COR-L47 (cell line): ENCODE measurements at regions not wholly inside any gene's neighbourhood (a gene's known extent, or its start where the extent isn't known, plus 50 kb on each side); places are given as distances from the start of the nearest gene placed in this dataset.

Experiments used
- DNase-seq: peaks from one replicate; lab custom pipeline; 2025; lab: John Stamatoyannopoulos, UW

DNA sequence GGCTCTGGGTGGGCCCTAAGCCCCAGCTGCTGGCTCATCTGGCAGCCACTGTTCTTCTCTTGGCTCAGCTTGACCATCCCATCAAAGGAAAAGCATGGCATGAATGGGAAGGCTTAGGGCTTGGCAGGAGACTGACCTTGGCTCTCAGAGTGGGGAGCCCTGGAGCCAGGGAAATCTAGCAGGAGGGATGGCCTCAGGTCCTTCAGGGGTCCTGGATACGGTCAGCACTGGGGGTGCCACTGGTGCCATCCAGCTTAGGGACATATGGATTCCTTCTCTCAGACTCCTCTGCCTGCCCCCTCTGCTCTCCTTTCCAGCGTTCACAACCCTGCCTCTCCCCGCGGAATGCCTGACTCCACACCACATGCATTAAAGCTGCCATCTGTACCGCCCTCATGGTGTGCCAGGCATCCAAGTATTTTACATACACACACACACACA, 165.5 kb upstream of the HAAO start:
- DNase-seq, result no peak

DNA sequence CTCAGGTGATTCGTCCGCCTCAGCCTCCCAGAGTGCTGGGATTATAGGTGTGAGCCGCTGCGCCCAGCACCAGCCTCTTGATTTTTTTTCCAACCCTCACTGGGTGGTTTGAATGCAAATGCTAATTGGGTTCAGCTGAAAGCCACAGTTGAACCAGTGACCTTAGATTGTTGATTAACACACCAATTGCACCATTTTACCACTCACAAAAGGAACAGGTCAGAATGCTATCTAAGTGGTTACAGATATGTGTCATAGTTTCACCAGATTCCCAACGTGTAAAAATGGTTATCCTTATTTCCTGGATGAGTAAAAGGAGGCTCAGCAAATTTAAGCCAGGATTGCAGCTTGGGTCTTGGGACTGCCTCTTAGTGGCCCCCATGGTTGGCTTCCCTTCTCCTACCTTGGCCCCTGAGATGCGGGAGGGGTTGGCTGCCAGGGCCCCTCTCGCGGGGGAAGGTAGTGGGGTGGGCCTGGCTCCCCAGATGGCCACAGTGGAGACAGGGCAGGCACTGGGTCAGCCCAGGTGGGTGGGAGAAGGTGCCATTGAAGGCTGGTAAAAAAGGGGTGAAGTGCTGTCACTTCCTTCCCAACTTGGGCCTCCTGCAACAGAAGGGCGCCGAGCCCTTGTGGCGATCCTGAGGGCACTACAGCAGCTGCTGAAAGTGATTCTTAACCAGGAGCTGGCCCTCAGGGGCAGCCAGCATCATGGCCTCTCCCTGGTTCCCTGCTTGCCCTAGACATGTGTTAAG, 164.9 kb upstream of the HAAO start:
- no peak for DNase-seq

DNA sequence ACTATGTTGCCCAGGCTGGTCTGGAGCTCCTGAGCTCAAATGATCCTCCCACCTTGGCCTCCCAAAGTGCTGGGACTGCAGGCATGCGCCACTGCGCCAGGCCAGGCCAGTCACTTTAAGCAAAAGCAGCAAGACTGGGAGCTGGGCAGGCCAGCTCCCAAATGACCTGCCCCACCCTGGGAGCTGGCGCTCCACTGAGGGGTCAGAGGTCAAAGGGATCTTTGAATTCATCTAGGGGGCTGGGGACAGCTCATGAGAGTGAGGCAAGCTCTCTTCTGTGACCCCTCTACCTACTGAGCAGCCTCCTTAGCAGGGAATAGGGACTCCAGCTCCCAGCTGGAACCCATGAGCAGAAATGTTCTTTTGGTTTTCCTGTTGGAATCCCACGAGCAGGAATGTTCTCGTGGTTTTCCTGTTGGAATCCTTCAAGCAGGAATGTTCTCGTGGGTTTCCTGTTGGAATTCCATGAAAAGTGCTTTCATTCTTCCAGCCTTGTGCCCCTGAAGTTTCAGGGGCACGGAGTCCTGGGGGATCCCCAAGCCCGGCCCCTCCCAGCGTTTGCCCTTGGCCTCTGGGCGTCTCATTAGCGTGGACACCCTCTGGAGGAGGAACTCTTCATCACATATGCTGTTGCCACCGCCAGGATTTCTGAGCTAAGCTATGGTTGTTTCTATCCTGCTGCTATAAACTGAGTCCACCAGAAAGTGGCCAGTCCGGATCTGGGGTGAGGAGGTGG, 162.0 kb upstream of the HAAO start:
- DNase-seq, result no peak

DNA sequence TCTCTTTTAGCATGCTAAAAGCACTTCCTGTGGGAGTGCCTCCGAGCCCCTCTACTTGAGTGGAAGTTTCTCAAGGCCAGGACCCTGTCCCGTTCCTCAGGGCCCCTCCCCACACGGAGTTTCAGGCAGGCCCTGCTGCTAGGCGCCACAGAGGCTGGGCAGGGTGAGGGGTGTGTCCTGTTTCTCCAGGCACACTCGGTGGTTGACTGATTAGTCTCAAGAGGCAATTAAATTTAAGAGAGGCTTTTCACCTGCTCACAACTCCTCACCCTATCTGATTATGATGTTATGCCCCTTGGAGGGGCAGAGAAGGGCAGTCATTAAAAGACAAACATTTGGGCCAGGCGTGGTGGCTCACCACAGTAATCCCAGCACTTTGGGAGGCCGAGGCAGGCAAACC, 160.8 kb upstream of the HAAO start:
- no peak for DNase-seq

DNA sequence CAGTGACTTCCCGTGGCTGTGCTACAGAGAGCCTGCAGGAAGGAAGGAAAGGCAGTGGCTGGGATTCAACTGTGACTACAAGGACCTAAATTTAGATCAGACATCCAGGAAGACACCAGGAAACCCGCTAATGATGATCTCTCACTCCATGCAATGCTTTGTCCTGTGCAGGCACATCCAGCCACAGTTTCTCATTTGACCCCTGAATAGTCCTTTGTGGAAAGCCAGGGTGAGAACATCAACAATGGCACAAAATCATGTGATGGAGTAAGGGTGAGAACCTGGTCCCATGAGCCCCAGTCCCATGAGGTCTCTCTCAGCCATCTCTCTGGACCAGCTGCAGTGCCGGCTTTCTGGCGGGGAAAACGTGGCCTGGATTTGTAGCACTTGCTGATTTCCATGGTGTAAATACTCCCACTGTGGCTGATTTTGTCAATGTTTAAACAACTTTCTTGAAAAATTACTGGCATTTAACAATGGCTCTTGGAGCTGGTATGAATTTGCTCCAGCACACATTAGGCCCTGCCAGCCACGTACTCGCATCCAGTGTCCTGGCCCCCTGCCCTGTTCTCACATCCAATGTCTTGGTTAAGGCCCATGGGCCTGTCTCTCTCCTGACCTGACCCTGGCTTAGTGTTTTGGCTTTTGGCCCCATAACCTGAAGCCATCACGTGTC, 159.0 kb upstream of the HAAO start:
- DNase-seq, result no peak

DNA sequence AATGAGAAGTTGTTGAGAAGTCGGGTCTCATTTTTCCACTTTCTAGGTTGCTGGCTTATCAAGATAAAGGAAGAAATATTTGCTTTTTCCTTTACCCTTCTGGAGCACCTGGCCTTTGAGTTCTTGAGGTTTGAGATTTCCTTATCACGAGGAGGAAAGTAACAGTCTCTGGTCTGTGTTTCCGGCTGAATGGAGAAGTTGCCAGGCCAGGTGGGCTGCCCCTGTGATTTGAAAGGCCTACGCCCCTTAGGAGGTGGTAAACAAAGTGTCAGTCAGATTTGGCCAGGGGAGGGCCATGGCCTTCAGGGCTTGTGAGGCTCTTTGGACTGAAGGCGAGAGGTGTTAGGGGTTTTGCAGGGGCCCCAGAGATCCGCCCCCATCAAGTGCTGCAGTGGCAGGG, 156.7 kb upstream of the HAAO start:
- DNase-seq, result no peak

DNA sequence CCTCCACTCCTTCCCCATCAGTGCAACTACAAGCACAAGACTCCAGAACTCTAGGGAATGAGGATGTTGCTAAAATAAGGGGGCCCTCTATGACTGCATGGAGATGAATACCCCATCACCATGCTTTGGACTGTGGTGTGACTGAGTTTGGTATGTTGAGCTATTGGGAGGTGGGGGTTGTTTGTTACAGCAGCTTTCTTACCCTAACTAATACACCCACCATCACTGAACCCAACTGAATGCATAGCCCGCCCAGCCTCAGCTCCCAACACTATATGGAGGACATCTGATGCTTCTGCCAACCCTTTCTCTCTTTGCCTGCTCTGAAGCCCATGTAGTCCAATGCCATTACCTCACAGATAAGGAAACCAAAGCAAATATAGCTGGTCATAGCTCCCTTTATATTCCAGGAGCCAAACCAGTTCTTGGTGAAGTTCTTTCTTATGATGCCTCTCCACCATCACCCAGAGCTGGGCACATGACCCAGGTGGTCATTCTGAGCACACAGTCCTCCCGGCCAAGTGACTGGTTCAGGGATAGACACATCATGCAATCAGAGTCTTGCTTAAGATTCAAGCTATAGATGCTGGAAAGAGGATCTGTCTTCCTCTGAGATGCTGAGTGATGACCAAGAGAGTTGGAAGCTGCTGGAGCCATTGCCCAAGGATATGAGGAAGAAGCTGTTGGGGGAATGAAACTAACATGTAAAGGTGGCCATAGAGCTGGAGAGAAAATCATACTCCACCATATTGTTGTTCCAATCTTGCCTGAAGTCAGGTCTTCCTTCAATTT, 155.6 kb upstream of the HAAO start:
- DNase-seq, result no peak

DNA sequence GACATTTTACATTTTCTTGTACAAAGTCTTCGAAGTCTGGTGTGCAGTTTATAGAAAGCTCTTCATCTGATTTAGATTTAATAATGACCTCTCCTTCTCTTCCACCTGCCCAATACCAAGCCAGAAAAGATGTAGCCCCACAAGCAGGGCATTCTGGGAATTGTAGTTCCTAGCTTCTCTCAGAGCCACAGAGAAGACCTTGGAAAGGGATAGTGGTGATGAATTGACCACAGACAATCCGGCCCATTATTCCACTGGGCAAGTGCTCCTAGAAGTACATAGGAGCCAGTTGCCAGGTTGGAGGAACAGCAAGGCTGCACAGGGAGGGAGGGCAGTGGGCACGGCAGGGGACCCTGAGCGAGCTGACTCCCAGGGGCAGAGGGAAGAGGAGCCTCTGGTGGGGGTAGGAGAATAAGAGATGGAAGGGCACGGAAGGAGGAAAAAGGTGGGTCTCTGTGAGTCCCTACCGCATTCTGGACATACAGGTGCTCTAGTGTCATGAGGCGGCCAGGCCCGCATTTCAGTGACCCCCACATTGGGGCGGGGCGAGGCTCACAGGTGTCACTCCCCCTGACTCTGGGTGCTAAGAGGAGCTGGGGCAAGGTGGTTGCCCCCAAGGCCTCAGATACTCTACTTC, 152.5 kb upstream of the HAAO start:
- no peak for DNase-seq

DNA sequence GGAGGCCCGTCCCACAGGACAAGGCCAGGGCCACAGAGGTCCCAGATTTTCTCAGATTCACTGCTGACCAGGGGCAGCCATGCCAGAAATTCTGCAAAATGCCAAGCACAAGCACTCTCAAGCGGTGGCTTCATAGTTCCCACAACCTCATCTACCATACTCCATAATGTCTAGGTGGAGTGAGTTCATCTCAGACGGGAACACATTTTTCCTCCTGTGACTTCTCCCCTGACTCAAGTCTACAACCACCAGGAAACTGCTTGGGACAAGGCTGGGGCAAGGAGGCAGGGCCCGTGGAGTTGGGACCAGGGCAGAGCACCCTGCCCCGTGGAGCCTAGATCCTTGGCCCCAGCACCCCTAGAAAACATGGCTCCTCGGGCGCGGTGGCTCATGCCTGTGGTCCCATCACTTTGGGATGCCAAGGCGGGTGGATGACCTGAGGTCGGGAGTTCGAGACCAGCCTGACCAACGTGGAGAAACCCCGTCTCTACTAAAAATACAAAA, 150.7 kb upstream of the HAAO start:
- no peak for DNase-seq

DNA sequence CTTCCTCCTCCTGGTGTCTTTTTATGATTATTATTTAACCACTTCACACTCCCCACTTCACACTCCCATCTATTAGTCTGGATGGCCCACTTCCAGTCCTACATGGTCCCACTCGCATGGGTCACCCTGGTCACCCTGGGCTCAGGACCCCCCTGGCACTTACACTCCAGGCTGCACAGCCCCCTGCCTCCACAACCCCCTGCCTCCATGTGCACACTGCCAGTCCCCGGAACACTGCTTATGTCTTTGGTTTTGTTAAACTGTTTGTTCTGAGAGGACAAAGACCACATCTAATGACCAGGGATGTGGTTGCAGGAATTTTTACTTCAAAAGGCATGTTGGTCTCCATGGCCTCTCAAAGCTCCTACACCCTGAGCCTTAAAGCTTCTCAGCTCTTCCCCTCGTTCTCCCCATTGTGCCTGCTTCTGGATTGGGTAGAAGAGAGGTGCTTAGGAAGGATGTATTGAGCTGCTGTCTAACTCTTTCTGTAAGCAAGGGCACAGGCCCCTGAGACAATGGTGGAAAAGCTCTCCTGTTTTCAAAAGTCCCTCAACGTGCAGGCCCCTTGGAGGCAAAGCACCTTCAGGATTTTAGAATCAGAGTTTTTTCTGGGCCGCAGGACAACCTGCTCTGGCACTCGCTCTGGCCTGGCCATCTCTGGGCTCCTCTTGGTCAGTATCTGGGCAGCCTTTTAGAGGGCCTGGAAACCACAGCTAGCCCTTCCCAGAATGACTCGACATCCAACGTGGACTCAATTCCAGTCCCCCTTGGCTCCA, 150.0 kb upstream of the HAAO start:
- no peak for DNase-seq

DNA sequence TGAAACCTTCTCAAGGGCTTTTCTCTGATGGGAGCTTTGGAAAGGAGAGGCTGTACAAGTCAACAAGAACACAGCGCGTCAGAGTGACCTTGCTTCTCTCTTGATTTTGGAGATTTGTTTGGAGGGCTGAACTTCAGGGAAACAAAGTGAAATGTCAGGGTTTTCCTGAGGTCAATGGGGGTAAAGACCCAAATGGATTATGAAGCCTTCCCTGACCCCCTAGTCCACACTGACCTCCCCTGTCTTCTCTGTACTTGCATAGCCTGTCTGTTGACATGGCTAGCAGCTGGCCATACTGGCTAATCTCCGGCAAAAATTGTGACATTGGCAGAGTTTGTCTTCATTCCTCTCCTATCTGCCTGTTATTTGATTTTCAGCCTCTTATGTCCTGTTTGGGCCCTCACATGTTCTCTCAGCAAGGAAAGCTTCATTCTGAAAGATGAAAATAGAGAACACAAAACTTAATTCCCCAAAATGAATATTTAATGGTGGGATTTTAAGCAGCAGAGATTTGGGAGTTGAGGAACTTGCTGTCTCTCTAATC, 149.3 kb upstream of the HAAO start:
- no peak for DNase-seq

DNA sequence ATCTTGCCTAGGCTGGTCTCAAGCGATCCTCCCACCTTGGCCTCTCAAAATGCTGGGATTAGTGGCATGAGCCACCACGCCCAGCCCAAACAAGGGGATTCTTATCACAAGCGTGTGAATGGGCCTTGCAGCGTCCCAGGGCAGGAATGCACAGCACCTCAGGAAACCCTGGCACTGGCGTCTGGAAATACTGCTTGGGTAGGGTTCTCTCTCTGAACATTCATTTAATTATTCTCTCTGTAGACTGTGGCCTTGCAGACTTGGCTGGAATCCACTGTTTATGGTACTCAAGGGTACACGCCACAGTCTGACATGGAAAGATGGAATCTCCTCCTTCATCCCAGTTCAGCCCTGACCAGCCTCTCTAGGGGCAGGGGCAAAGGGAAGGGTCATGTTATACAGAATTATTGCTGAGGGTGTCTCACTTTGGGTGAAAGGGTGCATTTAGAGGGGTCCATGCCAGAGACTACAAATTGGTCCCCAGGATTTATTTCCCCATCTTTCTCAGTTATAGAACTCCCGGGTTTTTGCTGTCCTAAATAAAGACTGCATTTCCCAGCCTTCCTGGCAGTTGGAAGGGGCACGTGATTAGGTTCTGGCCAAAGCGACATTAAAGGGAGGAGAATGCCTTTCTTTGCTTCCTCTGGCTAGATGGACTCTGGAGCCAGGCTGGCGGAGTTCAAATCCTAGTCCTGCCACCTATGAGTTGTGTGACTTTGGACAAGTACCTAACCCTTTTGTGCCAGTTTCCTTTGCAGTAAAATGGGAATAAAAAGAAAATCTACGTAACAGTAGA, 147.2 kb upstream of the HAAO start:
- DNase-seq, result no peak

DNA sequence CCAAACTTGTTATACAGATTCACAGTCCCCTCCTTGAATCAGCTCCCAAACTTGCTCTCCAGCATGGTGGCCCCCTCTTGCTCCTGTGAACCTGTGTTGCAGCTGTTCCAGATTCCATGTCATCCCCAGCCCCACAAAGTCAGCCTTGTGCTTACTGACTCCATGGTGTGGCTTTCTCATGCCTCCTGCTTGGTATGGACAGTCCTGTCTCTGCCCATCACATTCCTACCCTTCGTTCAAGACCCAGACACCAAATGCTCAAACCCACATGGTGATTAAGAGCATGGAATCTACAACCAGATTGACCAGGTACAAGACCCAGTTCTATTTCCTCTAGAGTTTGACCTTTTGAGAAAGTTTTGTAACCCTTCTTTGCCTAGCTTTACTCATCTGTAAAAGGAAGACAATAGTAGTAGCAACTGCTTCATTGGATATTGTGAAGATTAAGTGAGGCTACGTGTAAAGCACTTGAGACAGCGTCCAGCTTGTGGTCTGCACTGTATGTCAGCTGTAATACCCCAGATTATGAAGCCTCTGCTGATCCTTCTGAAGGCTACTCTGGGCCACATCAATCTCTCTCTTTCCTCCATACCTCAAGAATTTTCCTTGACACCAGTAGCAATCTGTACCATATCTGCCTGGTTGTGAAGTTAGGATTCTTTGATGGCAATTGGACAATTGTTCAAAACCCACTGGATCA, 146.4 kb upstream of the HAAO start:
- DNase-seq, result no peak

DNA sequence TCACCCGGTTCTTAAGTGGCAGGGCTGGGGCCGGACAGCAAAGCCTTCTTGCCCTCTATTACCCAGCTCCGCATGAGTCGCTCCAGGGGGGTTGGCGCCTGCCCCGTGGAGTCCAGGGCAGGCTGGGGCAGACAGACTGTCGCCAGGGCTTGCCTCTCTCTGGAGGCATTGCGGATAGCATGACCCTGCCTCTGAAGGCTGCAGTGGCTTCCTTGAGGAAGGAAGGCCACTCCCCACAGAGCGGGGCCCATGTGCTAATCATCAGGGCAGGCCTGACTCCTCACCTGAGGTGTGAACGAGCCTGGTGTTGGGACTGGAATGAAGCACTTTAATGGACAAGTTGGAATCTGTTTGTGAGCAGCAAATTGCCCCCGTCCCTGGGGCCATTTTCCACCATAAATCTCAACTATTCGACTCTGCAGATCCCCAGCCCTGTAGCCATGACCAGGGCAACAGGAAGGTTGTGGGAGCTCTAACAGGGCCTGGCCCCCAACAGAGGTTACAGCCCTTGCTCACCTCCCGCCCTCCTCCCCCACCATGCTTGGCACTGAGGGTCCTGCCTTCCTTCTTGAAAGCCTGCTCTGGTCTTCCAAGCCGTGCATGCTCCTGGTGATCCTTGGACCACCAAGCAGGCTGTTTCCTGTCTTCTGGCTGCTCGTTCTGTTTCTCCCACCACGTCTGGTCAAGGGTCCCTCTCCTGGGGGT, 144.9 kb upstream of the HAAO start:
- DNase-seq, result no peak

DNA sequence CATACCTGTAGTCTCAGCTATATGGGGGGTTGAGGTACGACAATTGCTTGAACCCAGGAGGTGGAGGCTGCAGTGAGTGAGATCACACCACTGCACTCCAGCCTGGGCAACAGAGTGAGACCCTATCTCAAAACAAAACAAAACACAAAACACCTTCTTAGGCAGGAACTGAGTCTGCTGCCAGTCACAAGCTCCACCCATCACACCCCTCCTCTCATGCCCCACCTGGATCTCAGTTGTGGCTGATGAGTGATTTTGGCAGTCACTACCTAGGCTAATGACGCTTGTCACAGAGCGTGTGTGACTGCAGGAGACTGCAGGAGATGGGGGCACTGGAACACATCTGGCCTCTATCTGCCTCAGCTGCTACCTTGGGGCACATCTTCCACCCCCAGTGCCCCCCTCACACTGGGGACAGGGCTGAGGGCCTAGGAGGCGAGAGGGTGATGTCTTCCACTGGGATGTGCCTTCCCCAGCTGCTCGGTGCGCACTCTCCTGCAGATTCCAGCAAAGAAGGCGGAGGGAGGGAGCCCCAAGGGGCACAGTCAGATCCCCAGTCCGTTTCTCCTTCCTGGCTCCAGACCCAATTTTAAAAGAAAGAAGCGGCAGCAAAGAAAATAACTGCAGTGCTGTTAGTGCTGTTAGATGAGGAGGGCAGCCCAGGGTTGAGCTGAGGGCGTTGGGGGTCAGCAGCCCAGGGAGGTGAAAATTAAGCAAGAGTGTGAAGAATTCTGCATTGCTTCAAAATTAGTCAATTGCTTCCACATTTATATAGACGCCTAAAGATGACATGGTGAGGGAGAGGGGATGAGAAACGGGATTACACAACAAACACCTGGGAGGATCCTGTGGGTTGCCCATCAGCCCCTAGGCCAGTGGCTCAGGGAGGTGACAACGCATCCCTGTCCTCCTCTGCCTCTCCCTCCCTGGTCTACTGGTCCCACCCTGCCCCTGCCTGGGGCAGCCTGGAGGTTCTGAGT, 143.6 kb upstream of the HAAO start:
- peak; percentile 18 for DNase-seq

DNA sequence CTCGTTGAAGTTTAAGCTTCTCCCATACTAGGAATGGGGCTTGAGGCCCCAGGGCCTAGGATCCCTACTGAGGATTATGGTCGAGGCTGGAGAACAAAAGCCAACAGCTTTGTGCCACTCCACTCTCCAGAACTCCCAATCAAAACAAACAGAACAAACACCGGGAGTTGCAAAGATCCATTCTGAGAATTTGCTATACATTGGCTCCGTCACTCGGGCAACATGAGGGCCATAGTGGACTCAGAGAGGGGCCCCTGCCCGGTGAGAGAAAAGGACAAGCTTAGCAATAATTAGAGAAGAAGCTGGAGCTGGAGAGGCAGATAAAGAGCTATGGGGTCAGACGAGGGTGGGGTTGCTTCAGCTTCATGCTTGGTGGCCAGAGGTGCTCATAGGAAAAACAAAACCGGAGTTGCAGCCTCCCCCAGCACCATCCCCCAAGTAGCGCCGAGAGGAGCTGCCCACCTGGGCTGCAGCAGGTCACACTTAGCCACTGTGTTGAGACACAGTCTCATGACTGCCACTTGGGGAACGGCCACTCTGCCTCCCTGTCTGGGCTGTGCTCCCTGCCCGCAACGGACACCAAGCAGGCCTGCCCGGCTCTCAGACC, 142.3 kb upstream of the HAAO start:
- no peak for DNase-seq

DNA sequence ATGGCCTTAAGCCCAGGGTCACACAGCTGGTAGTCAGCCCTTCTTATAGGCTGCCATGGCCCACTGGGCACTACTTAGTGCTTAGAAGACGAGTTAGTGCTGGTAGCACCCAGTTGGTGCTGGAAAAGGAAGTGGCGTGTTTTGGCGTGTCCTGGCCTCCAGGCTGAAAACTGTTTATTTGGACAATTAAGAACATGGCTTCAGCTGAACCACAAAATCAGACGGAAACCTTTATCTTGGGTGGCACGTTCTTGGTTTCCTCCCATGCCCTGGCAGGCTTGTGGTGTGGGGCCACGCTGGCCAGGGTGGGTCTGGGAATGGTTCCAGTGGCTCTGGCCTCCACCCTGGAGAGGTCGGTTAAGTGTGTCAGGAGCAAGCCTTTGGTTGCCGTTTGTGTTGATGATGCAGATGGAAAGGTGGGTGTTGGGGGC, 141.5 kb upstream of the HAAO start:
- DNase-seq, result no peak
